ENCODE measurements at regions not wholly inside any gene's neighbourhood (a gene's known extent, or its start where the extent isn't known, plus 50 kb on each side); places are given as distances from the start of the nearest gene placed in this dataset.

DNA sequence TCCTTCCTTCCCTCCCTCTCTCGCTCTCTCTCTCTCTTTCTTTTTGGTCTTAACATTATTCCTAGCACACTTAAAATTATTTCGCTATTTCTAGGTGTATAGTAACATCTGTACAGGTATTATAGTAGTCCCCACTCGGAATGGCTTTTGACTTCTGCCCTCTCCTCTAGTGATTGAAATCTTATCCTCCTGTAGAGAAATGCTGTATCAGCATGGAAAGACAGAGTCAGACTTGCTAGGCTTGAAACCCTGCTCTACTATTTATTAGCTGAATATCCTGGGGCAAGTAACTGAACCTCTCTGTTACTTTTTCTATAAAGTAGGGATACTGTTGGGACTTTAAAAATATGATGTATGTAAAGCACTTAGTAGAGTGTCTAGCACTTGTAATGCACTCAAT lies 681.9 kb upstream of the C9orf72 start:
- Histone ChIP-seq H2BK12ac (ENCODE audit: insufficient read length, low read depth, low read length) (no peak overlapping the region), H3K14ac (ENCODE audit: insufficient read depth, low read length) (no peak overlapping the region), H4K5ac (ENCODE audit: insufficient read length, low read depth, low read length) (no peak overlapping the region), H3K4ac (ENCODE audit: low read depth, low read length) (no peak overlapping the region), H4K20me1 (ENCODE audit: control insufficient read depth, insufficient read depth, insufficient read length) (no peaks in the 10 kb centered on the region), H3K9me3 (ENCODE audit: control insufficient read depth, low read depth, low read length) (no peaks in the 10 kb centered on the region), H3K18ac (ENCODE audit: insufficient read length, low read depth, low read length) (no peak overlapping the region), H3K56ac (ENCODE audit: insufficient read length, low read depth, low read length) (no peak overlapping the region), H3K4me2 (ENCODE audit: insufficient read depth, insufficient read length, low read length) (no peak overlapping the region), H2BK120ac (ENCODE audit: low read depth, low read length, poor library complexity, severe bottlenecking) (no peak overlapping the region), H4K91ac (ENCODE audit: insufficient read length, low read depth, low read length) (no peak overlapping the region), H3K79me2 (ENCODE audit: insufficient read depth, low read length) (no peaks in the 10 kb centered on the region), H3T11ph (ENCODE audit: low read length) (no peak overlapping the region), H2BK20ac (ENCODE audit: low read depth, low read length, poor library complexity, severe bottlenecking) (no peak overlapping the region), H2AK5ac (ENCODE audit: insufficient read length, low read length) (no peak overlapping the region), H3K23me2 (ENCODE audit: insufficient read length, low read depth, low read length, poor library complexity, severe bottlenecking) (no peaks in the 10 kb centered on the region), H3K9ac (ENCODE audit: extremely low read depth, insufficient read length, low read length) (no peak overlapping the region), H3K4me1 (ENCODE audit: insufficient read depth, low read length) (no peaks in the 10 kb centered on the region), H3K27me3 (ENCODE audit: insufficient read depth, low read length) (no peaks in the 10 kb centered on the region), H2AFZ (ENCODE audit: low read length) (no peak overlapping the region), H3K23ac (ENCODE audit: insufficient read length, low read depth, low read length) (no peak overlapping the region), H3K27ac (ENCODE audit: insufficient read length, low read depth, low read length) (no peak overlapping the region), H4K8ac (replicated peaks; ENCODE audit: insufficient read length, low read depth, low read length) (no peak overlapping the region), H2BK5ac (ENCODE audit: insufficient read length, low read length) (no peak overlapping the region), H2BK15ac (ENCODE audit: low read depth, low read length) (no peak overlapping the region), H3K79me1 (ENCODE audit: insufficient read depth, low read depth, low read length, poor library complexity, severe bottlenecking) (no peaks in the 10 kb centered on the region)
- no peak for DNase-seq
- Mint-ChIP-seq H3K4me1 (peaks cover 0 to under 1% of the 10 kb centered on the region in 2 experiments; a peak in 2 of 4 replicates), H3K36me3 (ENCODE audit: insufficient read depth in 1 of 3, low read depth in 3 of 3) (no peaks in the 10 kb centered on the region), H3K9me3 (no peaks in the 10 kb centered on the region), H3K27me3 (ENCODE audit: low read depth) (no peaks in the 10 kb centered on the region; the same call in 1 of the 2 replicates), H3K27ac (no peak overlapping the region; a peak in 1 of 7 replicates), H3K4me3 (no peak overlapping the region)
- TF ChIP-seq, protein P1, sequence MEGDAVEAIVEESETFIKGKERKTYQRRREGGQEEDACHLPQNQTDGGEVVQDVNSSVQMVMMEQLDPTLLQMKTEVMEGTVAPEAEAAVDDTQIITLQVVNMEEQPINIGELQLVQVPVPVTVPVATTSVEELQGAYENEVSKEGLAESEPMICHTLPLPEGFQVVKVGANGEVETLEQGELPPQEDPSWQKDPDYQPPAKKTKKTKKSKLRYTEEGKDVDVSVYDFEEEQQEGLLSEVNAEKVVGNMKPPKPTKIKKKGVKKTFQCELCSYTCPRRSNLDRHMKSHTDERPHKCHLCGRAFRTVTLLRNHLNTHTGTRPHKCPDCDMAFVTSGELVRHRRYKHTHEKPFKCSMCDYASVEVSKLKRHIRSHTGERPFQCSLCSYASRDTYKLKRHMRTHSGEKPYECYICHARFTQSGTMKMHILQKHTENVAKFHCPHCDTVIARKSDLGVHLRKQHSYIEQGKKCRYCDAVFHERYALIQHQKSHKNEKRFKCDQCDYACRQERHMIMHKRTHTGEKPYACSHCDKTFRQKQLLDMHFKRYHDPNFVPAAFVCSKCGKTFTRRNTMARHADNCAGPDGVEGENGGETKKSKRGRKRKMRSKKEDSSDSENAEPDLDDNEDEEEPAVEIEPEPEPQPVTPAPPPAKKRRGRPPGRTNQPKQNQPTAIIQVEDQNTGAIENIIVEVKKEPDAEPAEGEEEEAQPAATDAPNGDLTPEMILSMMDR (conservative IDR thresholded peaks at IDR 0.05), result no peak
- WGBS (ENCODE audit: extremely low coverage, insufficient read length, low lambda C conversion rate), result no CpG with 5 or more reads among the region's 3 CpGs

Data from H9 (cell line).